ENCODE measurements at regions not wholly inside any gene's neighbourhood (a gene's known extent, or its start where the extent isn't known, plus 50 kb on each side); places are given as distances from the start of the nearest gene placed in this dataset.

DNA sequence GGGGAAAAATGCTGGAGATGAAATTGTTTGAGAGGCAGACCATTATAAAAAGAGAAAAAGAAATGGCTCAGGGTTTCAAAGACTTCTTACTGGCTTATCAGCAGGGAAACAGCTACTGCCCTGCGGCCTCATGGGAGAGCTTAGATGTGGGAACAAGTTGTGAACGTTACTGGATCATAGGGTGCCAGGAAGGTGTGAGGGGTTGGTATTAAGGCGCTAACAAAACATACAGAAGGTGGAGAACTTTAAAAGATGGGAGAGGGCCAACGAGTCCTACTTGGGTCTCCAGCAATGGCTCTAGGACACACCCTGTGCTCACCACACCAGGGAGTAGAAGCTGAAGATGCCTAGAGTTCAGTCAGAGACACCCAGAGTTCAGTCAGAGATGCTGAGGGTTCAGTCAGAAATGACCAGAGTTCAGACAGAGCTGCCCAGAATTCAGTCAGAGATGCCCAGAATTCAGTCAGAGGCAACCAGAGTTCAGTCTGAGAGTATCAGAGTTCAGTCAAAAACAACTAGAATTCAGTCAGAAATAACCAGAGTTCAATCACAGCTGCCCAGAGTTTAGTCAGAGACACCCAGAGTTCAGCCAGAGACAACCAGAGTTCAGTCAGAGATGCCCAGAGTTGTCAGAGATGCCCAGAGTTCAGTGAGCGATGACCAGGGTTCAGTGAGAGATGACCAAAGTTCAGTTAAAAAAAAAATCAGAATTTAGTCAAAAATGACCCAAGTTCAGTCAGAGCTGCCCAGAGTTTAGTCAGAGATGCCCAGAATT lies 1103.6 kb downstream of the BCL11B start:
- no peak for DNase-seq (ENCODE audit: low read depth)
- TF ChIP-seq, protein P1, sequence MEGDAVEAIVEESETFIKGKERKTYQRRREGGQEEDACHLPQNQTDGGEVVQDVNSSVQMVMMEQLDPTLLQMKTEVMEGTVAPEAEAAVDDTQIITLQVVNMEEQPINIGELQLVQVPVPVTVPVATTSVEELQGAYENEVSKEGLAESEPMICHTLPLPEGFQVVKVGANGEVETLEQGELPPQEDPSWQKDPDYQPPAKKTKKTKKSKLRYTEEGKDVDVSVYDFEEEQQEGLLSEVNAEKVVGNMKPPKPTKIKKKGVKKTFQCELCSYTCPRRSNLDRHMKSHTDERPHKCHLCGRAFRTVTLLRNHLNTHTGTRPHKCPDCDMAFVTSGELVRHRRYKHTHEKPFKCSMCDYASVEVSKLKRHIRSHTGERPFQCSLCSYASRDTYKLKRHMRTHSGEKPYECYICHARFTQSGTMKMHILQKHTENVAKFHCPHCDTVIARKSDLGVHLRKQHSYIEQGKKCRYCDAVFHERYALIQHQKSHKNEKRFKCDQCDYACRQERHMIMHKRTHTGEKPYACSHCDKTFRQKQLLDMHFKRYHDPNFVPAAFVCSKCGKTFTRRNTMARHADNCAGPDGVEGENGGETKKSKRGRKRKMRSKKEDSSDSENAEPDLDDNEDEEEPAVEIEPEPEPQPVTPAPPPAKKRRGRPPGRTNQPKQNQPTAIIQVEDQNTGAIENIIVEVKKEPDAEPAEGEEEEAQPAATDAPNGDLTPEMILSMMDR (IDR thresholded peaks at IDR 0.05; ENCODE audit: low read depth, low read length), result no peak
- no peak overlapping the region for H3K4me3 ChIP-seq (ENCODE audit: low read depth, low read length)

DNA sequence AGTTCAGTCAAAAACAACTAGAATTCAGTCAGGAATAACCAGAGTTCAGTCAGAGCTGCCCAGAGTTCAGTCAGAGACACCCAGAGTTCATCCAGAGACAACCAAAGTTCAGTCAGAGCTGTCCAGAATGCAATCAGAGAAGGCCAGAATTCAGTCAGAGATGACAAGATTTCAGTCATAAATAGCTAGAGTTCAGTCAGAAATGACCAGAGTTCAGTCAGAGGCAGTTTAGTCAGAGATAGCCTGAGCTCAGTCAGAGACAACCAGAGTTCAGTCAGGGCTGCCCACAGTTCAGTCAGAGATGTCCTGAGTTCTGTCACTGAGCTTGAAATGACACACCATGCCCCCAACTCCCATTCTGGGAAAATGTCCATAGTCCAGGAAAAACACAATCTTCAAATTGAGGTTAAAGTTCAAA lies 1102.8 kb downstream of the BCL11B start:
- no peak for DNase-seq (ENCODE audit: low read depth)
- TF ChIP-seq, protein P2, sequence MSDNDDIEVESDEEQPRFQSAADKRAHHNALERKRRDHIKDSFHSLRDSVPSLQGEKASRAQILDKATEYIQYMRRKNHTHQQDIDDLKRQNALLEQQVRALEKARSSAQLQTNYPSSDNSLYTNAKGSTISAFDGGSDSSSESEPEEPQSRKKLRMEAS (IDR thresholded peaks at IDR 0.05; ENCODE audit: low read depth, low read length), result no peak
- no peak for TF ChIP-seq POLR2A (IDR thresholded peaks at IDR 0.05; ENCODE audit: extremely low read depth, insufficient read length)
- TF ChIP-seq, protein P1 (IDR thresholded peaks at IDR 0.05; ENCODE audit: low read depth, low read length), result no peak
- no peak overlapping the region for H3K4me3 ChIP-seq (ENCODE audit: low read depth, low read length)

DNA sequence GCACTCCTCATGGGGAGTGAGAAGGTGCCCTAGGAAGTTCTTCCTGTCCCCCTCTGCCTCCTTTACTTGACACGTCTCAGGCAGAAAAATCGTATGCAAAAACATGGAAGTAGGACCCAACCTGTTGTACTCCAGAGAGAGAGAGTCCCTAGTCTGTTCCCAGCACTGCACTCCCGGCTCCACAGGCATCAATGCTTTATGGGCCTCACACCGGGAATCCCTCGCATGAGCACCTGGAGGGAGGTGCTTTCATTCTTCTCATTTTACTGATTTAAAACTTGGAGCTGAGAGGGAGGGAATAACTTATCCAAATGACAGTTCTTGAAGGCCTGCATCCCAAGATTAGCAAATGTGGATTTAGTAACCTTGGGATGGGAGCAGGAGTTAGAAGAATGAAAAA lies 1101.4 kb downstream of the BCL11B start:
- H3K4me3 ChIP-seq (ENCODE audit: low read depth, low read length), result no peak overlapping the region
- TF ChIP-seq, protein P1 (IDR thresholded peaks at IDR 0.05; ENCODE audit: low read depth, low read length), result no peak
- TF ChIP-seq POLR2A (IDR thresholded peaks at IDR 0.05; ENCODE audit: extremely low read depth, insufficient read length) (no peak), MYC (IDR thresholded peaks at IDR 0.05; ENCODE audit: low read depth, low read length) (no peak)
- TF ChIP-seq, protein P2 (IDR thresholded peaks at IDR 0.05; ENCODE audit: low read depth, low read length), result no peak
- no peak for DNase-seq (ENCODE audit: low read depth)

DNA sequence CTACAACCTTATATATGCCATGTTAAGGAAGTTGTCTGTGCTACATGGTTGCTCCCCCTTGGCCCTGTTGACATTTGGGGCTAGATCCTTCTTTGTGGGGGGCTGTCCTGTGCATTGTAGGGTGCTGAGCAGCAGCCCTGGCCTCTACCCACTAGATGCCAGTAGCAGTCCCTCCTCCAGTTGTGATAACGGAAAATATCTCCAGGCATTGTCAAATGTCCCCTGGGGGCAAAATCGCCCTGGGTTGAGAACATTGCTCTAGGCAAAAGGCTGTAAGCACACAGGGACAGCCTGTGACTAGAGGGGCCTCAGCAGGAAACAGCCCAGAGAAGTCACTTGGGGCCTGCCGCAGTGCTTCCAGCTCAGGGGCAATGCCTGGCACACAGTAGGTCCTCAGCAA lies 1100.3 kb downstream of the BCL11B start:
- no peak overlapping the region for H3K4me3 ChIP-seq (ENCODE audit: low read depth, low read length)
- no peak for DNase-seq (ENCODE audit: low read depth)
- TF ChIP-seq POLR2A (IDR thresholded peaks at IDR 0.05; ENCODE audit: extremely low read depth, insufficient read length), result no peak
- TF ChIP-seq, protein P2 (IDR thresholded peaks at IDR 0.05; ENCODE audit: low read depth, low read length), result no peak
- TF ChIP-seq MYC (IDR thresholded peaks at IDR 0.05; ENCODE audit: low read depth, low read length), result no peak
- TF ChIP-seq, protein P1 (IDR thresholded peaks at IDR 0.05; ENCODE audit: low read depth, low read length), result no peak

DNA sequence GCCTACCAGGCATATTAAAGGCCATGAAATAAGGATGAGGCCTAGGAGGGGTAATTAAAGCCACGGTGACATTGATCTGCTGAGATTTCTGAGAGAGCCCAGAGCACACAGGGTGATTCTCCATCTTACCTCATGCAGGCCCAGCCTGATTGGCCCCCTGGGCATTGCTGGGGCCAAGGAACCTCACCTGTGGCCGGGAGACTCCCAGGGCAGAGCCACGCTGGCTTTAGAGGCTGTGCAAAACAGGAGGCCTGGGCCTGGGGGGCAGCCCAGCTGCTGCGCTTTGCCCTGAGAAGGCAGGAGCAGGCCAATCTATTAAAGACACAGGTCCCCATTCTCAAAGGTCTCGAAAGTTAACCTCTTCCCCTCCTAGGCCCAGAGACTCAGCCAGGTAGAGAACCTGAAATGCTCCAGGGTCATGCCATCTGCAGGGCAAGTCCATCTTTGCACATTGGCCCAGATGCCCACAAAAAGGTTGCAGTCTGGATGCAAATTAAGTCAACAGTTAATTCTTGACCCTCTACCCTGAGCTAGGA lies 1099.7 kb downstream of the BCL11B start:
- TF ChIP-seq POLR2A (IDR thresholded peaks at IDR 0.05; ENCODE audit: extremely low read depth, insufficient read length) (no peak), MYC (IDR thresholded peaks at IDR 0.05; ENCODE audit: low read depth, low read length) (no peak)
- TF ChIP-seq, protein P1 (IDR thresholded peaks at IDR 0.05; ENCODE audit: low read depth, low read length), result no peak
- TF ChIP-seq, protein P2 (IDR thresholded peaks at IDR 0.05; ENCODE audit: low read depth, low read length), result no peak
- no peak overlapping the region for H3K4me3 ChIP-seq (ENCODE audit: low read depth, low read length)
- DNase-seq (ENCODE audit: low read depth), result no peak

Data from NB4 (cell line).